ENCODE measurements at regions not wholly inside any gene's neighbourhood (a gene's known extent, or its start where the extent isn't known, plus 50 kb on each side); places are given as distances from the start of the nearest gene placed in this dataset.
A peak's percentile ranks its signal among the peaks of the same experiment; 100 is the strongest.

GRCh38 chr9:111731928-111732327 lies 62.8 kb downstream of the SHOC1 start:
- Histone ChIP-seq H2AFZ (ENCODE audit: low read depth, low read length) (no peak overlapping the region), H3K36me3 (ENCODE audit: control insufficient read depth in 2 of 2, extremely low read depth in 1 of 2, insufficient read depth in 2 of 2, low read length in 2 of 2) (no peaks in the 10 kb centered on the region), H3K4me2 (ENCODE audit: insufficient read depth, low read length) (no peak overlapping the region), H3K4me1 (ENCODE audit: control insufficient read depth, extremely low read depth, insufficient read depth, low read length) (peaks cover 25% of the 10 kb centered on the region), H3K4me3 (replicated peaks in 1 of 3; ENCODE audit: insufficient read depth in 1 of 3, low read depth in 1 of 3, low read length in 3 of 3) (no peak overlapping the region), H3K9ac (replicated peaks; ENCODE audit: extremely low read depth, insufficient read depth, low read length) (no peak overlapping the region), H3K9me3 (replicated peaks; ENCODE audit: control insufficient read depth, insufficient read depth, low read length) (no peaks in the 10 kb centered on the region), H3K27me3 (ENCODE audit: control insufficient read depth in 2 of 2, insufficient read depth in 2 of 2, low read length in 2 of 2) (no peaks in the 10 kb centered on the region), H3K27ac (ENCODE audit: insufficient read depth, low read depth, low read length) (no peak overlapping the region), H4K20me1 (replicated peaks; ENCODE audit: control insufficient read depth, extremely low read depth, insufficient read depth, low read length) (no peaks in the 10 kb centered on the region), H3K79me2 (ENCODE audit: control insufficient read depth, insufficient read depth, low read length) (no peaks in the 10 kb centered on the region), H3K9me1 (replicated peaks; ENCODE audit: control insufficient read depth, extremely low read depth, insufficient read depth, low read length) (no peaks in the 10 kb centered on the region)
- DNase-seq (ENCODE audit: low read depth, low spot score) = no peak
- TF ChIP-seq GATA2 (IDR thresholded peaks at IDR 0.05; ENCODE audit: insufficient read depth, insufficient read length, low read depth, low read length) = no peak
- TF ChIP-seq POLR2A (IDR thresholded peaks at IDR 0.05; ENCODE audit: low read depth, low read length) = no peak
- TF ChIP-seq MAX (IDR thresholded peaks at IDR 0.05; ENCODE audit: insufficient read depth, insufficient read length) = no peak
- POLR2A ChIA-PET = no interaction called here
- dilution Hi-C loops (cut with MboI; ENCODE audit: extremely low pct_ligation_motif_present, low sequenced_read_pairs) (no loop called here), intact Hi-C loops (cut with micrococcal nuclease) (no loop called here)
- BruUV-seq (replicated peaks) = no TSS peak
- no peak for FAIRE-seq
- CTCF ChIA-PET = no interaction called here

- CTCF ChIA-PET = interaction anchor here (0.6 to 1.1 kb wide), 4 partner anchors 13 to 133 kb away, joined by 3 to 4 read pairs (median 4); no protein-coding TSS in a partner anchor
- no TSS peak for BruUV-seq (replicated peaks)
- DNase-seq (ENCODE audit: low read depth, low spot score) (peak; percentile 42), FAIRE-seq (no peak)
- Histone ChIP-seq H3K9ac (replicated peaks; ENCODE audit: extremely low read depth, insufficient read depth, low read length) (no peak overlapping the region), H3K9me1 (replicated peaks; ENCODE audit: control insufficient read depth, extremely low read depth, insufficient read depth, low read length) (no peaks in the 10 kb centered on the region), H3K27ac (ENCODE audit: insufficient read depth, low read depth, low read length) (peak overlapping the region; percentile 7), H3K79me2 (ENCODE audit: control insufficient read depth, insufficient read depth, low read length) (no peaks in the 10 kb centered on the region), H3K4me2 (ENCODE audit: insufficient read depth, low read length) (no peak overlapping the region), H3K4me3 (replicated peaks in 1 of 3; ENCODE audit: insufficient read depth in 1 of 3, low read depth in 1 of 3, low read length in 3 of 3) (no peak overlapping the region), H3K27me3 (ENCODE audit: control insufficient read depth in 2 of 2, insufficient read depth in 2 of 2, low read length in 2 of 2) (no peaks in the 10 kb centered on the region), H3K36me3 (ENCODE audit: control insufficient read depth in 2 of 2, extremely low read depth in 1 of 2, insufficient read depth in 2 of 2, low read length in 2 of 2) (no peaks in the 10 kb centered on the region), H4K20me1 (replicated peaks; ENCODE audit: control insufficient read depth, extremely low read depth, insufficient read depth, low read length) (no peaks in the 10 kb centered on the region), H3K4me1 (ENCODE audit: control insufficient read depth, extremely low read depth, insufficient read depth, low read length) (peaks cover 25% of the 10 kb centered on the region), H3K9me3 (replicated peaks; ENCODE audit: control insufficient read depth, insufficient read depth, low read length) (no peaks in the 10 kb centered on the region), H2AFZ (ENCODE audit: low read depth, low read length) (no peak overlapping the region)
- intact Hi-C loops (cut with micrococcal nuclease) = no loop called here
- POLR2A ChIA-PET = interaction anchor here (0.5 kb wide), 1 partner anchor 188 kb away, joined by 4 read pairs; no protein-coding TSS in a partner anchor
- dilution Hi-C loops (cut with MboI; ENCODE audit: extremely low pct_ligation_motif_present, low sequenced_read_pairs) = no loop called here
- TF ChIP-seq FOS (IDR thresholded peaks at IDR 0.05; ENCODE audit: borderline replicate concordance, insufficient read depth, low read length) (no peak), CTCF (IDR thresholded peaks at IDR 0.05; ENCODE audit: extremely low read depth in 1 of 2, insufficient read depth in 1 of 2, low read depth in 1 of 2, low read length in 2 of 2) (no peak), MAX (IDR thresholded peaks at IDR 0.05; ENCODE audit: insufficient read depth, insufficient read length) (no peak)
These were observed 63.7 kb downstream of the SHOC1 start for GRCh38 chr9:111730937-111731567.
